GM06990 (cell line): ENCODE measurements at regions not wholly inside any gene's neighbourhood (a gene's known extent, or its start where the extent isn't known, plus 50 kb on each side); places are given as distances from the start of the nearest gene placed in this dataset.

ENCODE experiments used
- DNase-seq: peaks from one replicate; pipeline ENCODE4 v3.0.0-alpha.2; 2011; ENCODE audit not compliant: insufficient read length; ENCODE audit errors: extremely low read depth
- H3K27me3 ChIP-seq: replicated peaks from 2 replicates; pipeline ENCODE4 v1.6.0; 2011; ENCODE audit warnings: low read length; ENCODE audit not compliant: control insufficient read depth, insufficient read depth
- H3K36me3 ChIP-seq: 2 replicates; pipeline ENCODE4 v1.5.1; 2011; ENCODE audit warnings: low read length; ENCODE audit not compliant: control insufficient read depth, insufficient read depth
- H3K4me3 ChIP-seq: replicated peaks from 2 replicates; pipeline ENCODE4 v1.5.1; 2011; ENCODE audit warnings: low read depth, mild to moderate bottlenecking, control low read depth, low read length
- TF ChIP-seq, protein P1 (sequence below): IDR thresholded peaks from 2 replicates; pipeline ENCODE4 v1.5.1; 2011; ENCODE audit warnings: low read length, control low read depth, mild to moderate bottlenecking, inconsistent platforms; ENCODE audit not compliant: insufficient read depth, poor library complexity, severe bottlenecking

DNA sequence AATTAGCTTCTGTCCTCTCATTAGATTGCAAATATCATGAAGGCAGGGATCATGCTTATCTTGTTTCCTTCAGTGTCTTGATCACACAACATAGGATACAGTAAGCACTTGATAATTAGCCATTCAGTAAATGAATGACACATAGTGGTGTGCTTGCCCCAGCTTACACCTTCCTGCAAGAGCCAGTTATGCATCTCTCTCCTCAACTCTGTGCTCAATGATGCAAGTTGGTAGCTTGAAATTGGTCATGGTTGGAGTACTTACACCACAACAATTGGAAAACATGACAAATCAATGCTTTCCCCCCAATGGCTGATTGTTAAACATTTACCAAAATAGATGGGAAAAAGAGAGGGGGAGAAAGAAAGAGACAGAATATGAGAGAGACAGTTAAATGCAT lies 129.2 kb downstream of the NUF2 start:
- no peak for DNase-seq
- Histone ChIP-seq H3K27me3 (no peaks in the 10 kb centered on the region; the same call in 1 of the 2 replicates), H3K36me3 (no peaks in the 10 kb centered on the region), H3K4me3 (no peak overlapping the region)
- TF ChIP-seq, protein P1, sequence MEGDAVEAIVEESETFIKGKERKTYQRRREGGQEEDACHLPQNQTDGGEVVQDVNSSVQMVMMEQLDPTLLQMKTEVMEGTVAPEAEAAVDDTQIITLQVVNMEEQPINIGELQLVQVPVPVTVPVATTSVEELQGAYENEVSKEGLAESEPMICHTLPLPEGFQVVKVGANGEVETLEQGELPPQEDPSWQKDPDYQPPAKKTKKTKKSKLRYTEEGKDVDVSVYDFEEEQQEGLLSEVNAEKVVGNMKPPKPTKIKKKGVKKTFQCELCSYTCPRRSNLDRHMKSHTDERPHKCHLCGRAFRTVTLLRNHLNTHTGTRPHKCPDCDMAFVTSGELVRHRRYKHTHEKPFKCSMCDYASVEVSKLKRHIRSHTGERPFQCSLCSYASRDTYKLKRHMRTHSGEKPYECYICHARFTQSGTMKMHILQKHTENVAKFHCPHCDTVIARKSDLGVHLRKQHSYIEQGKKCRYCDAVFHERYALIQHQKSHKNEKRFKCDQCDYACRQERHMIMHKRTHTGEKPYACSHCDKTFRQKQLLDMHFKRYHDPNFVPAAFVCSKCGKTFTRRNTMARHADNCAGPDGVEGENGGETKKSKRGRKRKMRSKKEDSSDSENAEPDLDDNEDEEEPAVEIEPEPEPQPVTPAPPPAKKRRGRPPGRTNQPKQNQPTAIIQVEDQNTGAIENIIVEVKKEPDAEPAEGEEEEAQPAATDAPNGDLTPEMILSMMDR: no peak

DNA sequence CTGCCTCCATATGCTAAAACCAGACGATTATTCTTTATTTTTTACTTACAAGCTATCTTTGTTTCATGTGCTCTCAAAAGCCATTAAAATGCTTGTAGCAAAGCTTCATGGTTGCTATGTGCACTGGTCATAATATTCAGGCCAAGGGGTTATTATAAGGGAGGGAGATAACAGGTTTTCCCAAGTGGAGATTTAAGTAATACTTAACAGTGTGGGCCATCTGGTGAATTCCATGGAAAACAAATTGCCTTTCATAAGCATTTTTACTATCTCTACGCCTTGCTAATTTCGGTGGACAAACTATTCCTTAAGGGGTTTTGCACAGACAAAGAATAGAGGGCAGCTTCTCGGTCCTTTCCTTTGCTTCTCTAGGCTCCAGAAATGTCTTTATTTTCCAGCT lies 137.8 kb downstream of the NUF2 start:
- Histone ChIP-seq H3K36me3 (no peaks in the 10 kb centered on the region), H3K27me3 (no peaks in the 10 kb centered on the region; the same call in 1 of the 2 replicates), H3K4me3 (no peak overlapping the region)
- DNase-seq: no peak
- TF ChIP-seq, protein P1: no peak

DNA sequence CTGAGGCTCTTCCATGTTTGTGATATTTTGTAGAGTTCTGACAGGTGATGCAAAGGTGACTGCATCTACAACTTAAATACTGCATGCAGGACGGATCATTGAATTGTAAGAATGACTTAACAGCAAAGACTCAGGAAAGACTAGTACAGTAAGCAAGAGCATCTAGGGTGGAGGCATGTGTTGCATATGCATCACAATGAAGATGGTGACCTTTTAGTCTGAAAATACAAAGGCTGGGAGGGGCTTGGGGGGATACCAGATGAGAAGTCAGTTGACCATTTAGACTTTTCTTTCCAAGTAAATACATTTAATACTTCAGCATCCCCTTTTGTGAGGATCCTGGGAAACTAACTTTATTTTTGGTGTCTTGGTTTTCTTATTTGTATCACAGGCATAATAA lies 145.5 kb downstream of the NUF2 start:
- TF ChIP-seq, protein P1: no peak
- no peak for DNase-seq
- no peaks in the 10 kb centered on the region for H3K27me3 ChIP-seq
- no peaks in the 10 kb centered on the region for H3K36me3 ChIP-seq
- H3K4me3 ChIP-seq: no peak overlapping the region

DNA sequence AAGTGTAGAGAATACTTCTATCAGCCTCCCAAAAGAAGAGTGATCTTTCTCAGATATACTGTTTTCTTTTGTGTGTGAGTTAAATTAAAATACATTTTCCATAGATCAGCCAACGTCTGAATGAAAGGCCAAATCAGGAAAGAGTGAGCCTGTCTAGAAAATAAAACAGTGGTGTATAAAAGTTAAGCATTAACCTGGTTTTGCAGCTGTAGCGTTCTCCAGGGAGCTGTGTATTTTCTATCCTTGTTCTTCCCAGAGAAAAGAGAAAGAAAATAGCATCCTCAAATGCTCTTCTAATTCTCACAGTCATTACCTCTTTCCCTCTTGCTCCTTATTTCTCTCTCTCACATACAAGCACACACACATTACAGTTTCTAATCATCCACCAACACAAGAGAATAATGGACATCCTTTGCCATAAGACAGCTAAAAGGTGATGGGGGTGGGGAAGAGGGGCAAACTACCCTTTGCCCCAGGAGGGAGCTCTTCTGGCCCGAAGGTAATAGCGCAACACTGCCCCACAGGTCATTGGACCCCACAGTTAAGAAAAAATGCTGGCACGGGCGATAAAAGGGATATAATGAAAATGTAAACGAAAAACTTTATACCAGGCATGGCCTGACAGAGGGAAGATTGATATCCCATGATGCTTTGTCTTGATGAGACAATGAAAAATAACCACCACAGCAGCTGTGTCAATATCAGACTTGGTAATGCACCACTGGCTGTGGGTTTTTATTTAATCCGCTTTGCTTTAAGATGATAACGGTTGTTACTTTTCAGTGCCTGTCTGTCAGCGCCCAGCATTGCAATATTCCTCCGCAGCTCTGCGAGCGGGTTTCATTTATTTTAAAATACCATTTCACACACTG lies 150.3 kb downstream of the NUF2 start:
- H3K27me3 ChIP-seq: no peaks in the 10 kb centered on the region
- H3K4me3 ChIP-seq: no peak overlapping the region
- TF ChIP-seq, protein P1: no peak
- DNase-seq: no peak
- H3K36me3 ChIP-seq: no peaks in the 10 kb centered on the region

DNA sequence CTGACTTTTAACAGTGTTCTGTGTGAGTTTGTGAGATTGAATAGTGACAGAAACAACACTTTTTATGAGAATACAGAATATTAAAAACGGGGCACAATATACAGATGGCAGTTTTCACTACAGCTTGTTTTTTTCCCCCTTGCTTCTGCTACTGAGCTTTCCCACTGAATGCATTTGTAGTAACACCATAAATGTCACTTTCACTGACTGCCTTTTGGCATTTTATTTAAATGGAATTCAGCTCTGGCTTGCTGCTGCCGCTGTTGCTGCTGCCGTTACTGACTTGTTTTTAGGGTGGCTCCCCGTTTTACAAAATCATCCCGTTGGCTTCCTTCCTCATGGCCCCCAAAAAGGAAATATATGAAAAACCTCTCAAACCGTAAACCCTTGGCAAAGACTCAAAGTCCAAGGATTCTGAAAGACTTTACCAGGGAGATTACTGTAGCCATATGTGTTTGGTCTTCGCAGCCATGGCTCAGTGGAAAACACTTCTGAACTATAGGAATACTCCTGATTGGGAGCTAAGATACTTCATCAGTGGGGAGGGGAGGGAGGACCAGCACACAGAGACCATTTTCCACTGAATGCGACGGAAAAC lies 151.0 kb downstream of the NUF2 start:
- no peaks in the 10 kb centered on the region for H3K27me3 ChIP-seq
- H3K36me3 ChIP-seq: no peaks in the 10 kb centered on the region
- no peak overlapping the region for H3K4me3 ChIP-seq
- DNase-seq: no peak
- TF ChIP-seq, protein P1: no peak
